MM.1S (cell line): ENCODE measurements at regions not wholly inside any gene's neighbourhood (a gene's known extent, or its start where the extent isn't known, plus 50 kb on each side); places are given as distances from the start of the nearest gene placed in this dataset.

Experiments used
- EZH2 ChIP-seq: fragments of 300-600 bp; sonication (generic); optimal IDR thresholded peaks from 2 replicates; pipeline ENCODE3; 2017; ENCODE audit warnings: low read depth, mild to moderate bottlenecking, antibody characterized with exemption, low read length, mixed read lengths
- EZH2phosphoT487 ChIP-seq: fragments of 300-600 bp; sonication (generic); IDR thresholded peaks from 2 replicates; pipeline ENCODE4 v1.6.1; 2018; ENCODE audit warnings: antibody characterized with exemption, low read length
- TF ChIP-seq, protein P1 (sequence below): fragments of 300-600 bp; sonication (generic); IDR thresholded peaks from 2 replicates; pipeline ENCODE4 v1.5.1; 2016; ENCODE audit warnings: antibody characterized with exemption, low read length, mixed read lengths

GRCh38 chr12:61939977-61940376, 320.2 kb upstream of the USP15 start:
- TF ChIP-seq EZH2, result no peak
- TF ChIP-seq, protein P1, sequence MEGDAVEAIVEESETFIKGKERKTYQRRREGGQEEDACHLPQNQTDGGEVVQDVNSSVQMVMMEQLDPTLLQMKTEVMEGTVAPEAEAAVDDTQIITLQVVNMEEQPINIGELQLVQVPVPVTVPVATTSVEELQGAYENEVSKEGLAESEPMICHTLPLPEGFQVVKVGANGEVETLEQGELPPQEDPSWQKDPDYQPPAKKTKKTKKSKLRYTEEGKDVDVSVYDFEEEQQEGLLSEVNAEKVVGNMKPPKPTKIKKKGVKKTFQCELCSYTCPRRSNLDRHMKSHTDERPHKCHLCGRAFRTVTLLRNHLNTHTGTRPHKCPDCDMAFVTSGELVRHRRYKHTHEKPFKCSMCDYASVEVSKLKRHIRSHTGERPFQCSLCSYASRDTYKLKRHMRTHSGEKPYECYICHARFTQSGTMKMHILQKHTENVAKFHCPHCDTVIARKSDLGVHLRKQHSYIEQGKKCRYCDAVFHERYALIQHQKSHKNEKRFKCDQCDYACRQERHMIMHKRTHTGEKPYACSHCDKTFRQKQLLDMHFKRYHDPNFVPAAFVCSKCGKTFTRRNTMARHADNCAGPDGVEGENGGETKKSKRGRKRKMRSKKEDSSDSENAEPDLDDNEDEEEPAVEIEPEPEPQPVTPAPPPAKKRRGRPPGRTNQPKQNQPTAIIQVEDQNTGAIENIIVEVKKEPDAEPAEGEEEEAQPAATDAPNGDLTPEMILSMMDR, result no peak
- TF ChIP-seq EZH2phosphoT487, result no peak
